H9 (cell line): ENCODE measurements at regions not wholly inside any gene's neighbourhood (a gene's known extent, or its start where the extent isn't known, plus 50 kb on each side); places are given as distances from the start of the nearest gene placed in this dataset.
A peak's percentile ranks its signal among the peaks of the same experiment; 100 is the strongest.

Experiments used
- DNase-seq: peaks from one replicate; pipeline ENCODE4 v3.0.0-alpha.2; 2017
- H2AFZ ChIP-seq: one replicate; pipeline ENCODE4 v1.6.1; 2013; ENCODE audit warnings: mild to moderate bottlenecking, low read length, control low read depth, moderate library complexity
- H2AK5ac ChIP-seq: 2 replicates; pipeline ENCODE4 v1.6.1; 2013; ENCODE audit warnings: low read length, control low read depth, mixed read lengths; ENCODE audit not compliant: insufficient read length
- H2BK120ac ChIP-seq: one replicate; pipeline ENCODE4 v1.6.1; 2013; ENCODE audit warnings: low read depth, mild to moderate bottlenecking, low read length, control low read depth, inconsistent platforms; ENCODE audit not compliant: poor library complexity, severe bottlenecking
- H2BK12ac ChIP-seq: 2 replicates; pipeline ENCODE4 v1.6.1; 2013; ENCODE audit warnings: low read length, control low read depth, mixed read lengths, low read depth; ENCODE audit not compliant: insufficient read length
- H2BK15ac ChIP-seq: 2 replicates; pipeline ENCODE4 v1.6.1; 2013; ENCODE audit warnings: low read depth, low read length, control low read depth
- H2BK20ac ChIP-seq: one replicate; pipeline ENCODE4 v1.6.1; 2013; ENCODE audit warnings: low read depth, mild to moderate bottlenecking, low read length, control low read depth, inconsistent platforms; ENCODE audit not compliant: poor library complexity, severe bottlenecking
- H2BK5ac ChIP-seq: 2 replicates; pipeline ENCODE4 v1.6.1; 2013; ENCODE audit warnings: low read length, control low read depth, mixed read lengths; ENCODE audit not compliant: insufficient read length
- H3K14ac ChIP-seq: 2 replicates; pipeline ENCODE4 v1.6.1; 2013; ENCODE audit warnings: low read length, control low read depth; ENCODE audit not compliant: insufficient read depth
- H3K18ac ChIP-seq: 2 replicates; pipeline ENCODE4 v1.6.1; 2013; ENCODE audit warnings: low read depth, mild to moderate bottlenecking, mixed read lengths, low read length, control low read depth; ENCODE audit not compliant: insufficient read length
- H3K23ac ChIP-seq: 2 replicates; pipeline ENCODE4 v1.6.1; 2013; ENCODE audit warnings: low read length, control low read depth, mixed read lengths, low read depth; ENCODE audit not compliant: insufficient read length
- H3K23me2 ChIP-seq: 2 replicates; pipeline ENCODE4 v1.6.1; 2013; ENCODE audit warnings: low read depth, mild to moderate bottlenecking, mixed read lengths, low read length, control low read depth; ENCODE audit not compliant: insufficient read length, poor library complexity, severe bottlenecking
- H3K27ac ChIP-seq: 2 replicates; pipeline ENCODE4 v1.5.1; 2013; ENCODE audit warnings: low read length, control low read depth, mixed read lengths, low read depth; ENCODE audit not compliant: insufficient read length
- H3K27me3 ChIP-seq: 2 replicates; pipeline ENCODE4 v1.6.1; 2013; ENCODE audit warnings: low read length, control low read depth, inconsistent platforms; ENCODE audit not compliant: insufficient read depth
- H3K4ac ChIP-seq: 2 replicates; pipeline ENCODE4 v1.6.1; 2013; ENCODE audit warnings: low read depth, mild to moderate bottlenecking, control low read depth, inconsistent platforms, low read length, moderate library complexity
- H3K4me1 ChIP-seq: 2 replicates; pipeline ENCODE4 v1.6.1; 2013; ENCODE audit warnings: low read length, control low read depth, inconsistent platforms; ENCODE audit not compliant: insufficient read depth
- H3K4me2 ChIP-seq: 2 replicates; pipeline ENCODE4 v1.6.1; 2013; ENCODE audit warnings: low read length, control low read depth, mixed read lengths; ENCODE audit not compliant: insufficient read length, insufficient read depth
- H3K56ac ChIP-seq: 2 replicates; pipeline ENCODE4 v1.6.1; 2013; ENCODE audit warnings: low read depth, mild to moderate bottlenecking, mixed read lengths, low read length, control low read depth; ENCODE audit not compliant: insufficient read length
- H3K79me1 ChIP-seq: 2 replicates; pipeline ENCODE4 v1.6.1; 2013; ENCODE audit warnings: low read depth, mild to moderate bottlenecking, moderate library complexity, low read length, control low read depth, inconsistent platforms; ENCODE audit not compliant: insufficient read depth, poor library complexity, severe bottlenecking
- H3K79me2 ChIP-seq: 2 replicates; pipeline ENCODE4 v1.6.1; 2013; ENCODE audit warnings: low read length, control low read depth, inconsistent platforms; ENCODE audit not compliant: insufficient read depth
- H3K9ac ChIP-seq: 2 replicates; pipeline ENCODE4 v1.6.1; 2013; ENCODE audit warnings: low read length, control low read depth, mixed read lengths; ENCODE audit not compliant: insufficient read length; ENCODE audit errors: extremely low read depth
- H3K9me3 ChIP-seq: one replicate; pipeline ENCODE4 v1.6.1; 2013; ENCODE audit warnings: low read depth, low read length, inconsistent platforms; ENCODE audit not compliant: control insufficient read depth
- H3T11ph ChIP-seq: one replicate; pipeline ENCODE4 v1.6.1; 2013; ENCODE audit warnings: mild to moderate bottlenecking, low read length, control low read depth, inconsistent platforms
- H4K20me1 ChIP-seq: one replicate; pipeline ENCODE4 v1.6.1; 2013; ENCODE audit not compliant: control insufficient read depth, insufficient read length, insufficient read depth
- H4K5ac ChIP-seq: 2 replicates; pipeline ENCODE4 v1.6.1; 2013; ENCODE audit warnings: low read depth, mild to moderate bottlenecking, mixed read lengths, low read length, control low read depth; ENCODE audit not compliant: insufficient read length
- H4K8ac ChIP-seq: replicated peaks from 2 replicates; pipeline ENCODE4 v1.6.1; 2013; ENCODE audit warnings: low read length, control low read depth, mixed read lengths, low read depth; ENCODE audit not compliant: insufficient read length
- H4K91ac ChIP-seq: 2 replicates; pipeline ENCODE4 v1.6.1; 2013; ENCODE audit warnings: low read depth, mild to moderate bottlenecking, moderate library complexity, mixed read lengths, low read length, control low read depth; ENCODE audit not compliant: insufficient read length
- H3K27ac Mint-ChIP-seq, 3 experiments: 2 replicates in 2 of 3; 3 replicates in 1 of 3; pipeline ENCODE4 v1.8.0; 2020 to 2021; ENCODE audit warnings: mixed read lengths in 3 of 3, mild to moderate bottlenecking in 1 of 3, moderate library complexity in 1 of 3
- H3K27me3 Mint-ChIP-seq: 2 replicates; pipeline ENCODE4 v1.8.0; 2021; ENCODE audit warnings: low read depth, mild to moderate bottlenecking, moderate library complexity, mixed read lengths
- H3K36me3 Mint-ChIP-seq, 3 experiments: 2 replicates in 2 of 3; 3 replicates in 1 of 3; pipeline ENCODE4 v1.8.0; 2020 to 2021; ENCODE audit warnings: low read depth in 3 of 3, mixed read lengths in 3 of 3; ENCODE audit not compliant: insufficient read depth in 1 of 3
- H3K4me1 Mint-ChIP-seq, 2 experiments: 2 replicates each; pipeline ENCODE4 v1.8.0; 2020; ENCODE audit warnings: mixed read lengths in 2 of 2
- H3K4me3 Mint-ChIP-seq, 2 experiments: 2 replicates in 1 of 2; 3 replicates in 1 of 2; pipeline ENCODE4 v1.8.0; 2020 to 2021; ENCODE audit warnings: mild to moderate bottlenecking in 2 of 2, mixed read lengths in 2 of 2, moderate library complexity in 1 of 2
- H3K9me3 Mint-ChIP-seq, 2 experiments: 2 replicates in 1 of 2; 3 replicates in 1 of 2; pipeline ENCODE4 v1.8.0; 2020; ENCODE audit warnings: mild to moderate bottlenecking in 2 of 2, mixed read lengths in 2 of 2, moderate library complexity in 1 of 2
- WGBS: extraction: QIAGEN DNeasy Blood & Tissue Kit; methylation state at CpG from one replicate; pipeline ENCODE4 v1.1.7; 2013; ENCODE audit warnings: missing lambda C conversion rate, low lambda C conversion rate, mixed read lengths; ENCODE audit not compliant: insufficient read length; ENCODE audit errors: extremely low coverage; 5-methylcytosine and 5-hydroxymethylcytosine counted together
- TF ChIP-seq, protein P1 (sequence below): fragments of 200-600 bp; sonication (generic); conservative IDR thresholded peaks from 3 replicates; pipeline ENCODE4 v1.8.0; 2021; ENCODE audit warnings: antibody characterized with exemption, mild to moderate bottlenecking

DNA sequence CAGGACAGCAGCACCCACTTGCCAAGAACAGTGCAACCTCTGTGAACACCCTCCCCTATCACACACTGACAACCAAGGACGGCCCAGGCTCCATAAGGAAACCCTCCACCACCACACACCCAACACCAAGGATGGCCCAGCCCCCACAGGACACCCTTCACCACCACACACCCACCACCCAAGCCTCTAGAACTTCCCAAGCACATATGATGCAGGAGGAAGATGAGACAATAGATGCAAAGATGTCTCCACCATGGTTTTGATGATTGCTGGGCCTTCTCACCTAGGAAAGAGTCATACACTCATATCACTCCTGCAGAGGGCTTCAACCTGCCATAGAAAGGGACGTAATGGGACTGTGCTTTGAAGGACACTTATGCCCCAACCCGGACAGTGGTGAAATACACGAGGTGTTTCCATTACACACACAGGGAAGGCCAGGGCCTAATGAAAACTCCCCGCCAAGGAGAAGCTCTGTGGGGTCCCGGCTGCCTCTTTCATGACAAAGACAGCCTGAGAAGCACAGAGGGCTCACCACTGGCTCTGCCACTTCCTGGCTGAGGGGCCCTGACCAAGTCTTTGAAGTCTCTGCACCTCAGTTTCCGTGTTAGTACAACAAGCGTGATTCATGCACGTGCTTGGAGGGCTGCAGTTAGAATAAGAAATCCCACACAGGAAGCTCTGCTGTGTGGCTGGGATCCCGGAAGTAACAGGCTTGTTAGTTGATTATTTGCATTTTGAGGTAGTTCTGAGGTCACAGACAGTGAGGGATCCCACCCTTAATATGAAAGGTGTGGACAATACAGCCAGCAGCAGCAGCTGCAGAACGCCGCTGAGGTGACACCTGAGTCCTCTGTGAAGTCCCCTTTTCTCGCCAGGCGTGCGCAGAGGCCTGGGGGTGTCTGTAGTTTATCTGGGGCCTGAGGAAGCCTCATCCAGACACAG, 61.9 kb upstream of the ATP12A start:
- TF ChIP-seq, protein P1, sequence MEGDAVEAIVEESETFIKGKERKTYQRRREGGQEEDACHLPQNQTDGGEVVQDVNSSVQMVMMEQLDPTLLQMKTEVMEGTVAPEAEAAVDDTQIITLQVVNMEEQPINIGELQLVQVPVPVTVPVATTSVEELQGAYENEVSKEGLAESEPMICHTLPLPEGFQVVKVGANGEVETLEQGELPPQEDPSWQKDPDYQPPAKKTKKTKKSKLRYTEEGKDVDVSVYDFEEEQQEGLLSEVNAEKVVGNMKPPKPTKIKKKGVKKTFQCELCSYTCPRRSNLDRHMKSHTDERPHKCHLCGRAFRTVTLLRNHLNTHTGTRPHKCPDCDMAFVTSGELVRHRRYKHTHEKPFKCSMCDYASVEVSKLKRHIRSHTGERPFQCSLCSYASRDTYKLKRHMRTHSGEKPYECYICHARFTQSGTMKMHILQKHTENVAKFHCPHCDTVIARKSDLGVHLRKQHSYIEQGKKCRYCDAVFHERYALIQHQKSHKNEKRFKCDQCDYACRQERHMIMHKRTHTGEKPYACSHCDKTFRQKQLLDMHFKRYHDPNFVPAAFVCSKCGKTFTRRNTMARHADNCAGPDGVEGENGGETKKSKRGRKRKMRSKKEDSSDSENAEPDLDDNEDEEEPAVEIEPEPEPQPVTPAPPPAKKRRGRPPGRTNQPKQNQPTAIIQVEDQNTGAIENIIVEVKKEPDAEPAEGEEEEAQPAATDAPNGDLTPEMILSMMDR, result no peak
- H3K36me3 Mint-ChIP-seq, result no peaks in the 10 kb centered on the region
- DNase-seq, result no peak
- Histone ChIP-seq H3K27ac (no peak overlapping the region), H2BK12ac (no peak overlapping the region), H3K23ac (no peak overlapping the region), H3K27me3 (no peaks in the 10 kb centered on the region), H2BK15ac (no peak overlapping the region), H3K18ac (no peak overlapping the region), H3K9ac (no peak overlapping the region), H4K8ac (no peak overlapping the region), H3K4me2 (no peak overlapping the region), H3K79me1 (no peaks in the 10 kb centered on the region), H3K79me2 (no peaks in the 10 kb centered on the region), H2BK120ac (no peak overlapping the region), H2AK5ac (no peak overlapping the region), H3K9me3 (no peaks in the 10 kb centered on the region), H3K56ac (no peak overlapping the region), H4K5ac (no peak overlapping the region), H4K20me1 (no peaks in the 10 kb centered on the region), H3K4ac (no peak overlapping the region), H3T11ph (no peak overlapping the region), H3K14ac (no peak overlapping the region), H2AFZ (no peak overlapping the region), H2BK5ac (no peak overlapping the region), H3K23me2 (no peaks in the 10 kb centered on the region), H2BK20ac (no peak overlapping the region), H3K4me1 (no peaks in the 10 kb centered on the region), H4K91ac (no peak overlapping the region)
- no peaks in the 10 kb centered on the region; a peak in 1 of 5 replicates for H3K9me3 Mint-ChIP-seq
- H3K27me3 Mint-ChIP-seq, result peaks cover 2% of the 10 kb centered on the region
- WGBS, result no CpG with 5 or more reads among the region's 15 CpGs
- no peak overlapping the region; a peak in 1 of 5 replicates for H3K4me3 Mint-ChIP-seq
- peaks cover 18 to 21% of the 10 kb centered on the region in 2 experiments for H3K4me1 Mint-ChIP-seq
- H3K27ac Mint-ChIP-seq, result peak overlapping the region in 1 of 3 experiments; percentile 40; a peak in 1 of 7 replicates
